Aorta (tissue), 5 donors: ENCODE measurements at regions not wholly inside any gene's neighbourhood (a gene's known extent, or its start where the extent isn't known, plus 50 kb on each side); places are given as distances from the start of the nearest gene placed in this dataset.
"Not testable (repeated sequence)": the region's sequence is repeated elsewhere in the genome, so short reads cannot be mapped to it uniquely, and the experiment has no call there.

Source experiments
- ATAC-seq: fragments of 200-7000 bp; cut with Tn5 transposase; one replicate; pipeline ENCODE4 v1.9.1; 2022; ENCODE audit warnings: moderate library complexity; ENCODE audit not compliant: low FRiP score
- DNase-seq, 2 donors: peaks; one replicate each; pipeline ENCODE4 v3.0.0-alpha.2; 2020
- H3K27ac ChIP-seq, 2 donors: one replicate each; pipeline ENCODE4 v1.5.1; 2013; ENCODE audit warnings: low read length in 2 of 2, mild to moderate bottlenecking in 2 of 2, moderate library complexity in 2 of 2, control low read depth in 1 of 2, inconsistent platforms in 1 of 2, low read depth in 1 of 2
- H3K27me3 ChIP-seq, 2 donors: one replicate each; pipeline ENCODE4 v1.6.1; 2013; ENCODE audit warnings: control low read depth in 1 of 2, low read length in 1 of 2, mild to moderate bottlenecking in 1 of 2, moderate library complexity in 1 of 2; ENCODE audit not compliant: insufficient read depth in 2 of 2, control insufficient read depth in 1 of 2
- H3K36me3 ChIP-seq, 2 donors: one replicate each; pipeline ENCODE4 v1.6.1; 2013; ENCODE audit warnings: control low read depth in 1 of 2, low read length in 1 of 2, mild to moderate bottlenecking in 1 of 2; ENCODE audit not compliant: insufficient read depth in 2 of 2, control insufficient read depth in 1 of 2
- H3K4me1 ChIP-seq, 2 donors: one replicate each; pipeline ENCODE4 v1.6.1; 2013; ENCODE audit warnings: low read length in 2 of 2, control low read depth in 1 of 2, mild to moderate bottlenecking in 1 of 2, moderate library complexity in 1 of 2; ENCODE audit not compliant: insufficient read depth in 2 of 2, control insufficient read depth in 1 of 2
- H3K4me3 ChIP-seq, 2 donors: one replicate each; pipeline ENCODE4 v1.5.1; 2013; ENCODE audit warnings: low read length in 2 of 2, control low read depth in 1 of 2, mild to moderate bottlenecking in 1 of 2
- H3K9me3 ChIP-seq: one replicate; pipeline ENCODE4 v1.6.1; 2013; ENCODE audit warnings: mild to moderate bottlenecking, low read length; ENCODE audit not compliant: control insufficient read depth
- WGBS, 2 donors: extraction: QIAGEN DNeasy Blood & Tissue Kit; methylation state at CpG; one replicate each; pipeline ENCODE4 v1.1.7; 2013; 5-methylcytosine and 5-hydroxymethylcytosine counted together
- intact Hi-C, 2 donors: fragments of 100-400 bp; cut with DNase I; formaldehyde crosslinking; loops; one replicate each; pipeline versions ENCODE4 v1.14.2 to v1.15.0; 2022
- donor health status: healthy with polysubstance abuse.
- donor health status: Bipolar disorder and iron deficiency.
- donor health status: DM: no; HTN: no; CAD: no.
- donor health status: DM: no; HTN: no; CAD: no.
- donor health status: DM: yes; HTN: yes; CAD: no.

DNA sequence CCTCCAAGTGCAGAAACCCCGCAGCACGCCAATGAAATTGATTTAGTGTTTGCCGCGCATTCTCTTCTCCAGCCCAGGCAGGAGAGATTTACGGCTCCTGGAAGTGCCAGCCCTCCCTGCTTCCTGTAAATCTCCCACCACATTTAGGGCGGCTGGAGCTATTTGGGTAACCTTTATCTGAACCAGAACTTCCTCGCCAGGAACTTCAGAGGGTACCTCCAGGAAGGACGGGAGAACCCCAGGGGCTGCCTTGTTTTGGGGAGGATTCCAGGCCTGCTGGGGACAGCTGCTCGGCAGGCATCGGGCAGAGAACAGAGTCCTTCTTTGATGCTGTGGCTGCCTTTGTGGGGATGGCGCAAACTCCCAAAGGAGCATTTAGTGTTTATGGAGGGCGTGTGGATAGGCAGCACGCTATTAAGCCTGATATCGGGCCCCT lies 122.0 kb upstream of the MYCN start:
- ATAC-seq (no peak), DNase-seq (no peak)
- no peaks in the 10 kb centered on the region for H3K36me3 ChIP-seq
- H3K4me1 ChIP-seq = no peaks in the 10 kb centered on the region
- WGBS, 2 donors = 42 to 52% methylated on average over 14 of the region's 14 CpGs
- no peak overlapping the region for H3K4me3 ChIP-seq
- H3K27me3 ChIP-seq = no peaks in the 10 kb centered on the region
- no peak overlapping the region for H3K27ac ChIP-seq
- intact Hi-C loops = no loop called here
- no peaks in the 10 kb centered on the region for H3K9me3 ChIP-seq

DNA sequence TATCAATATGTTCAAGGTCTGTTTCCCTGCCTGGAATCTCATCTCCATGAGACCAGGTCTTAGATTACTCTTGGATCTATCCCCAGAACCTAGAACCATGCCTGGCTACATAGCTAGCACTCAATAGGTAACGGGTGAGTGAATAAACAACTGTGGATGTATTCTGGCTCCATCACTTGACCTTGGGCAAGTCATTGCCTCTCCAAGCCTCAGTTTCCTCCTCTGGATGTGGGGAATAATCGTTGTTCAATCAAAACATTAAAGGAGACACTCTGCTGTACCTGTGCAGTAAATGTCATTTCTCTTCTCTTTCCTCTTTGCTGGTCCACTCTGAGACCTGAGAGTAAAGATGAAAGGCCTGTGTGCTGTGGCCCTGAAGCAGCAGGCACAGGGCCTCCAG lies 121.5 kb upstream of the MYCN start:
- no peak for ATAC-seq

DNA sequence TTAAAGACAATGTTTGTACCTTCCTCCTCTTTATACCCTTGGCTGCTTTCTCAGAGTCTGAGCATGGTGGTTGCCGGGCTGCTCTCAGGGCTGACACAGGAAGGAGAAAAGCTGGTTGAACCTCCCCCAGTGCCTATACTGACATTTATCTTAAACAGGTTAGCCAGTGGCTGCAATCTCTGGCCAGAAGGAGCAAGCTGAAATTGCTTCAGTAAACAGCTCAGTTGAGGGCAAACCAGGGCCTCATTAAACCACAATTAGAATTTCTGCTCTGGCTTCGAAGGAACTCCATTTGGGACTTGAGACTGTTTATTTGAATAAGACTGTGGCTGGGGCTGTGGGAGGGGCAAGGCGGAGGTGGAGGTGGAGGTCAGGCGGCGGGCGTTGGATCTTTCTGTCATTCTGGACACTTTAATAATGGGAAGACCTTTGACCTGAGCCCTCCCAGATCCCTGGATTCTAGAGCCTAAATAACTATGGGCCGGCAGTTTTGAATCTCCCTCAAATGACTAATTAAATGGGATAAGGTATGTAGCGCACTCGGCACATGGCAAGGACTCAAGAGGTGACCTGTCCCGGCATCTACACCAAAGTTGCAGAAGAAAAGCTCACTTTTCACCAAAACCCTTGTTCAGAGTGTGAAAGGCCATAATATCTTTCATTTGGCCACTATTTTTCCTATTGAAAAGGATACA lies 120.6 kb upstream of the MYCN start:
- Histone ChIP-seq H3K27ac (no peak overlapping the region), H3K9me3 (no peaks in the 10 kb centered on the region), H3K4me3 (no peak overlapping the region), H3K27me3 (no peaks in the 10 kb centered on the region), H3K36me3 (no peaks in the 10 kb centered on the region), H3K4me1 (no peaks in the 10 kb centered on the region)
- intact Hi-C loops = no loop called here
- DNase-seq (no peak), ATAC-seq (no peak)
- 79 to 87% methylated on average over 10 of the region's 10 CpGs for WGBS, 2 donors

More for the DNA sequence above, 121.5 kb upstream of the MYCN start:
- no peak for DNase-seq
- Histone ChIP-seq H3K36me3 (no peaks in the 10 kb centered on the region), H3K27ac (no peak overlapping the region), H3K4me3 (no peak overlapping the region), H3K9me3 (no peaks in the 10 kb centered on the region), H3K4me1 (no peaks in the 10 kb centered on the region), H3K27me3 (no peaks in the 10 kb centered on the region)
- WGBS, 2 donors = 92 to 94% methylated on average over 2 of the region's 2 CpGs
- intact Hi-C loops = no loop called here

DNA sequence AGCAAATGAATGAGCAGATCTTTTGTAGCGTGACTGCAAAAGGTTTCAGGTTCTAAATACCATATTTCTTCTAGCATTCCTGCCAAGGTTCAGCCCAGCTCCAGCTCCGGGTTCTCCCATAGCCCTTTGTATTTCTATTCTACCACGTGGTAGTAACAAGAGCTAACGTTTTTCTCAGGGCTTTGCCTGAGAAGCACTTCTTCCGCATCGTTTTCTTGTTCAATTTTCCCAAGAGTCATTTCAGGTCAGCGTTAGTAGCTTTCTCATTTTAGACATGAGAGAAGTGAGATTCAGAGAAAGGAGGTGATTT lies 120.1 kb upstream of the MYCN start:
- no peaks in the 10 kb centered on the region for H3K4me1 ChIP-seq
- no peak overlapping the region for H3K4me3 ChIP-seq
- intact Hi-C loops = no loop called here
- no peak for ATAC-seq
- H3K27me3 ChIP-seq = no peaks in the 10 kb centered on the region
- H3K36me3 ChIP-seq = no peaks in the 10 kb centered on the region
- WGBS, 2 donors = 51 to 60% methylated on average over 7 of the region's 7 CpGs
- DNase-seq = no peak
- no peaks in the 10 kb centered on the region for H3K9me3 ChIP-seq
- H3K27ac ChIP-seq = no peak overlapping the region

DNA sequence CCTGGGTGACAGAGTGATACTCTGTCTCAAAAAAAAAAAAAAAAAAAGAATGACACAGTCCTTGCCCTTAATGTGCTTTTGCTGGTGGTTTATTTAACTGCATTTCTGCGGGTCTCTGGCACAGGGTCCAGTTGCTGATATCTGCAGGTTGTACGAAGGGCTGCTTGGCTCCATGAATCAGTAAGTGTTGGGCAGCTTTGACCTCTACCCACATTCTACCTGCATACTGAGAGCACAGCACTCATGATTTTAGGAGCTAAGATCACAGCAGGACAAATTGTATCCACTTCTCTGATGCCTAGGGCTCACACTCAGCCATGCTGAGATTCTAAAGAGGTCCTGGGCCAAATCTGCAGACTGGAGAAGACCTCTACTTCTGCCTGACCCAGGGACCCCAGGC lies 119.4 kb upstream of the MYCN start:
- intact Hi-C loops = no loop called here
- DNase-seq = no peak
- H3K27ac ChIP-seq = no peak overlapping the region
- no peaks in the 10 kb centered on the region for H3K9me3 ChIP-seq
- H3K4me1 ChIP-seq = no peaks in the 10 kb centered on the region
- no peak overlapping the region for H3K4me3 ChIP-seq
- no peak for ATAC-seq
- WGBS, 2 donors = 83 to 87% methylated on average over 2 of the region's 2 CpGs
- no peaks in the 10 kb centered on the region for H3K27me3 ChIP-seq
- no peaks in the 10 kb centered on the region for H3K36me3 ChIP-seq

DNA sequence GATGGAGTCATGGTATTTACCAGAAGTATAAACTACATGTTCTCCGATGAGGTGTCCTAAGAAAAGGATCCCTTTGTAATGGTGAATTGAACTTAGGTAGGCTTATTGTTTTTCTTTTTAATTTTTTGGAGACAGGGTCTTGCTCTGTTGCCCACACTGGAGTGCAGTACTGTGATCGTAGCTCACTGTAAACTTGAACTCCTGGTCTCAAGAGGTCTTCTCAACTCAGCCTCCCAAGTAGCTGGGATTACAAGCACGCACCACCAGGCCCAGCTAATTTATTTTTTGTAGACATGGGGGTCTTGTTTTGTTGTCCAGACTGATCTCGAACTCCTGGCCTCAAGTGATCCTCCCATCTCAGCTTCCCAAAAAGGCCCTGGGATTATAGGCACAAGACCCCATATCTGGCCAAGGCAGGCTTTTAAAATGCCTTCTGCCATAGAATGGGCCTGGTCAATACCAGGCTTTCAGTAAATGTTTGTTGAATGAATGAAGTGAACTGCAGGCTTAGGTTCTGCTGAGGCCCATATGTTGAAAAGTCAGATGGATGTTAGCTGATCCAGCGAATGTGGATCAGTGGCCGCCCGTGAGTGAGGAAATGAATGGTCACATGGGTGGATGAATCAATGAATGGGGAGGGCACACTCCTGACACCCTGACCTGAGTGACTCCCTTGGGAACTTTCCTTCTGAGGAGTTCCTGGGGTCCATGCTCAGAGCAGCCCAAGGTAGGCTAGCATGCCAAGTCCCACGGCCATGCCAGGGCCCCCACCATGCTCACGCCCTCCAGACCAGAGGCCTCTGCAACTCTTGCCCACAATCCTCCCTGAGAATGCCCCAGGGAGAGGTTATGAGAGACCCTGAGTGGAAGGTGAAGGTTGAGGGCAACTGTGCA lies 118.0 kb upstream of the MYCN start:
- no peak for DNase-seq
- Histone ChIP-seq H3K36me3 (no peaks in the 10 kb centered on the region), H3K27ac (no peak overlapping the region), H3K9me3 (no peaks in the 10 kb centered on the region), H3K27me3 (no peaks in the 10 kb centered on the region), H3K4me1 (no peaks in the 10 kb centered on the region), H3K4me3 (no peak overlapping the region)
- 94 to 95% methylated on average over 9 of the region's 9 CpGs for WGBS, 2 donors
- no peak for ATAC-seq
- intact Hi-C loops = no loop called here

DNA sequence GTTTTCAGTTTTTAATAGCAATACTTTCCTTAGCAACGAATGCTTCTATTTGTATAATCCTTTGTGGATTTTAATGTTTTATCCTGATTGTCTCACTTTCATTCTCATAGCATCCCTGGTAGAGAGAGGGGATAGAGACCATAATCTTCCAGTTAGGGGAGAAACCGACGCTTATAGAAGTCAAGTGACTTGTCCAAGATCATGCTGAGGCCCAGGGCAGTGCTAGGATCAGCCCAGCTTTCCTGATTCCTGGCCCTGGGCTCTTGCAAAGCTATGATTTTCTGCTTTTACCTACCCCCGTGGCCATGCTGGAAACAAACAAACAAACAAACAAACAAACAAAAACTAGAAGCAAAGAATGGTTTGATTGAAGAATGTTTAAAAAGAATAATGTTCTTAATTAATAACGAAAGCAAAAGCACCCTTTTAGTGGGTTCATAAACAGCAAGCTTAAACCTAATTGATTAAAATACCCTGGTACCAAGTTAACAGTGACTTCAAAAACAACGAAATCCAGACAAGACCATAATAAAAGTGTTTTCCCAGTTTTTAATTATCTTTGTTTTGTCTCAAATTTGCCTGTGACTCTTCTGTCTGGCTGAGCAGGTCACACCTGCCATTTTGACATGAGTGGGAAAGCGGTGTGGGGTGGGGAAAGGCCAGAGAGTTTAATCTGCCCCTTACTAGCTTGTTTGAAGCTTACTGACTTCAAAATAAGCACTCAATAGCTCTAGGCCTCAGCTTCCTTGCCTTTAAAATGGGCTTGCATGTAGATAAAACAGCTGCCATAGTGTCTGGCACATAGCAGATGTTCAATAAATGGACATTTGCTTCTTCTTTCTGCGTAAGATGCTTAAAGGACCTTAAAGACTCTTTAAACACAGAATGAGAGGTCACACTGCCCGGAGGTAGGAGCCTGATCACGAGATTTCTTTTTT lies 116.6 kb upstream of the MYCN start:
- ATAC-seq = no peak
- WGBS, 2 donors = 78 to 81% methylated on average over 10 of the region's 10 CpGs
- Histone ChIP-seq H3K4me1 (no peaks in the 10 kb centered on the region), H3K27ac (no peak overlapping the region), H3K9me3 (no peaks in the 10 kb centered on the region), H3K27me3 (no peaks in the 10 kb centered on the region), H3K4me3 (no peak overlapping the region), H3K36me3 (no peaks in the 10 kb centered on the region)
- intact Hi-C loops = no loop called here
- DNase-seq = no peak

DNA sequence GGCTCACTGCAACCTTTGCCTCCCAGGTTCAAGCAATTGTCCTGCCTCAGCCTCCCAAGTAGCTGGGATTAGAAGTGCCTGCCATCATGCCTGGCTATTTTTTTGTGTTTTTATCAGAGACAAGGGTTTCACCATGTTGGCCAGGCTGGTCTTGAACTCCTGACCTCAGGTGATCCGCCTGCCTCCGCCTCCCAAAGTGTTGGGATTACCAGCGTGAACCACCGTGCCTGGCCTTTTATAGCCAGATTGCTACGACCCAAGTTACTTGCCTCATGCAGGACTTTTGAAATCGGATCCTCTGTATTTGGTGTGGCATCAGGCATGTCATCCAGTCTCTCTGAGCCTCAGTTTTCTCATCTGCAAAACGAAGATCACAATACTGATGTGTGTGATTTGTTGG lies 115.9 kb upstream of the MYCN start:
- 64 to 76% methylated on average over 7 of the region's 7 CpGs for WGBS, 2 donors

More for the DNA sequence above, 115.9 kb upstream of the MYCN start:
- H3K4me3 ChIP-seq, H3K4me1 ChIP-seq, H3K27ac ChIP-seq, H3K27me3 ChIP-seq, H3K9me3 ChIP-seq, ATAC-seq, H3K36me3 ChIP-seq, intact Hi-C loops, DNase-seq: not testable (repeated sequence)
